HCT116 (cell line): ENCODE measurements at regions not wholly inside any gene's neighbourhood (a gene's known extent, or its start where the extent isn't known, plus 50 kb on each side); places are given as distances from the start of the nearest gene placed in this dataset.

Experiments
- ATAC-seq: fragments of 200-7000 bp; cut with Tn5 transposase; 2 replicates; pipeline ENCODE4 v1.9.1; 2020; ENCODE audit warnings: mild to moderate bottlenecking, moderate library complexity
- BruUV-seq: library from RNA; stranded (reverse); fragments of 400-500 nt; replicated peaks from 2 replicates; lab custom pipeline; 2021; lab: Mats Ljungman, UMichigan
- CTCF ChIA-PET: fragments of 300-600 bp; sonication (Branson Sonifier 250); formaldehyde crosslinking; loops from one replicate; lab custom pipeline; 2021; ENCODE audit warnings: antibody characterized with exemption; lab: Charles Lee
- POLR2A ChIA-PET: fragments of 300-600, 350-600 bp; sonication (Branson Sonifier 250); formaldehyde crosslinking; loops from one replicate; lab custom pipeline; 2021; ENCODE audit warnings: antibody characterized with exemption; lab: Charles Lee
- RAD21 ChIA-PET, 2 experiments: fragments of 300-600 bp; sonication (Branson Sonifier 250); formaldehyde crosslinking; loops; one replicate each; lab custom pipeline; 2023; ENCODE audit warnings: low total read pairs in 2 of 2; ENCODE audit not compliant: uncharacterized antibody in 2 of 2, unreplicated experiment in 2 of 2, low non-redundant PET in 1 of 2; lab: Charles Lee
- DNase-seq: peaks from one replicate; pipeline ENCODE4 v3.0.0-alpha.2; 2010; ENCODE audit warnings: low read depth, low spot score
- H2AFZ ChIP-seq: fragments of 200-600 bp; shearing (Covaris generic), sonication (generic); 2 replicates; pipeline ENCODE4 v1.6.1; 2017; ENCODE audit warnings: low read depth, mixed run types, mixed read lengths, antibody characterized with exemption, low read length; ENCODE audit not compliant: poor library complexity, severe bottlenecking
- H3K27ac ChIP-seq: 2 replicates; pipeline ENCODE4 v1.5.1; 2012; ENCODE audit warnings: low read depth, low read length
- H3K27me3 ChIP-seq: fragments of 200-600 bp; sonication (generic); 2 replicates; pipeline ENCODE4 v1.6.1; 2016; ENCODE audit warnings: mixed run types, low read length, mixed read lengths; ENCODE audit not compliant: insufficient read depth
- H3K36me3 ChIP-seq, 2 experiments: fragments of 200-500 bp in 1 of 2; fragments of 200-600 bp in 1 of 2; sonication (Bioruptor generic) in 1 of 2; sonication (generic) in 1 of 2; 2 replicates each; pipeline versions ENCODE4 v1.5.1 to v1.6.1; 2014 to 2016; ENCODE audit warnings: low read length in 2 of 2, inconsistent platforms in 1 of 2, mixed read lengths in 1 of 2, mixed run types in 1 of 2; ENCODE audit not compliant: insufficient read depth in 2 of 2, control insufficient read depth in 1 of 2
- H3K4me1 ChIP-seq, 2 experiments: fragments of 200-600 bp in 1 of 2; sonication (generic) in 1 of 2; 2 replicates each; pipeline versions ENCODE4 v1.5.1 to v1.6.1; 2012 to 2017; ENCODE audit warnings: low read length in 2 of 2, inconsistent platforms in 1 of 2, mild to moderate bottlenecking in 1 of 2, mixed read lengths in 1 of 2, mixed run types in 1 of 2, moderate library complexity in 1 of 2; ENCODE audit not compliant: insufficient read depth in 2 of 2, control insufficient read depth in 1 of 2
- H3K4me2 ChIP-seq: fragments of 200-600 bp; sonication (generic); 2 replicates; pipeline ENCODE4 v1.6.1; 2017; ENCODE audit warnings: mixed run types, low read length, mixed read lengths
- H3K4me3 ChIP-seq, 2 experiments: fragments of 200-600 bp in 1 of 2; sonication (generic) in 1 of 2; replicated peaks in 1 of 2; 2 replicates each; pipeline ENCODE4 v1.5.1; 2011 to 2016; ENCODE audit warnings: low read length in 2 of 2, control low read depth in 1 of 2, low read depth in 1 of 2, mild to moderate bottlenecking in 1 of 2, mixed read lengths in 1 of 2, mixed run types in 1 of 2
- H3K79me2 ChIP-seq: fragments of 200-600 bp; sonication (generic); 2 replicates; pipeline ENCODE4 v1.6.1; 2017; ENCODE audit warnings: mild to moderate bottlenecking, mixed run types, low read length, moderate library complexity, mixed read lengths; ENCODE audit not compliant: insufficient read depth
- H3K9ac ChIP-seq: fragments of 200-600 bp; sonication (generic); 2 replicates; pipeline ENCODE4 v1.6.1; 2016; ENCODE audit warnings: low read length, mixed read lengths
- H3K9me2 ChIP-seq: fragments of 200-600 bp; sonication (generic), shearing (Covaris generic); 2 replicates; pipeline ENCODE4 v1.6.1; 2017; ENCODE audit warnings: mixed run types, mild to moderate bottlenecking, moderate library complexity; ENCODE audit not compliant: insufficient read depth
- H3K9me3 ChIP-seq, 2 experiments: fragments of 200-500 bp in 1 of 2; fragments of 200-600 bp in 1 of 2; sonication (Bioruptor generic) in 1 of 2; sonication (generic) in 1 of 2; 2 replicates each; pipeline ENCODE4 v1.6.1; 2014 to 2017; ENCODE audit warnings: low read length in 2 of 2, mixed read lengths in 2 of 2, inconsistent platforms in 1 of 2, low read depth in 1 of 2, mild to moderate bottlenecking in 1 of 2, mixed run types in 1 of 2, moderate library complexity in 1 of 2; ENCODE audit not compliant: control insufficient read depth in 1 of 2, insufficient read depth in 1 of 2
- H4K20me1 ChIP-seq: fragments of 200-600 bp; sonication (generic), shearing (Covaris generic); 2 replicates; pipeline ENCODE4 v1.6.1; 2017; ENCODE audit warnings: mixed run types, mild to moderate bottlenecking, moderate library complexity; ENCODE audit not compliant: insufficient read depth
- EZH2 ChIP-seq: fragments of 200-600 bp; sonication (generic); IDR thresholded peaks from 2 replicates; pipeline ENCODE4 v1.6.1; 2017; ENCODE audit warnings: antibody characterized with exemption, mixed run types
- EZH2phosphoT487 ChIP-seq: fragments of 200-600 bp; IDR thresholded peaks from 2 replicates; pipeline ENCODE4 v1.6.1; 2018; ENCODE audit warnings: antibody characterized with exemption, borderline replicate concordance
- FOSL1 ChIP-seq: IDR thresholded peaks from 2 replicates; pipeline ENCODE4 v1.6.1; 2012; ENCODE audit warnings: low read depth
- POLR2AphosphoS5 ChIP-seq: IDR thresholded peaks from 2 replicates; pipeline ENCODE4 v1.6.1; 2011; ENCODE audit warnings: mild to moderate bottlenecking, low read depth, low read length, moderate library complexity
- SP1 ChIP-seq: IDR thresholded peaks from 2 replicates; pipeline ENCODE4 v1.6.1; 2012; ENCODE audit warnings: low read depth
- TCF7L2 ChIP-seq: IDR thresholded peaks from 2 replicates; pipeline ENCODE4 v1.7.0; 2011; ENCODE audit warnings: borderline replicate concordance, inconsistent platforms; ENCODE audit not compliant: insufficient read depth, insufficient read length; ENCODE audit errors: extremely low read depth
- ZFX ChIP-seq: fragments of 450-650 bp; IDR thresholded peaks from 2 replicates; pipeline ENCODE4 v1.6.1; 2017
- ZNF274 ChIP-seq: fragments of 200-500 bp; sonication (Bioruptor generic); IDR thresholded peaks from 2 replicates; pipeline ENCODE4 v1.6.1; 2014; ENCODE audit warnings: mild to moderate bottlenecking, low read depth, low read length, inconsistent platforms
- intact Hi-C: fragments of 100-400 bp; cut with micrococcal nuclease; formaldehyde crosslinking; loops from 2 replicates; pipeline ENCODE4 v1.10.0; 2022
- TF ChIP-seq, protein P1 (sequence below): IDR thresholded peaks from 2 replicates; pipeline ENCODE4 v1.6.1; 2012; ENCODE audit warnings: low read depth
- TF ChIP-seq, protein P2 (sequence below): IDR thresholded peaks from 2 replicates; pipeline ENCODE4 v1.6.1; 2011; ENCODE audit warnings: mild to moderate bottlenecking, low read length, moderate library complexity; ENCODE audit not compliant: insufficient replicate concordance; ENCODE audit errors: extremely low read depth

DNA sequence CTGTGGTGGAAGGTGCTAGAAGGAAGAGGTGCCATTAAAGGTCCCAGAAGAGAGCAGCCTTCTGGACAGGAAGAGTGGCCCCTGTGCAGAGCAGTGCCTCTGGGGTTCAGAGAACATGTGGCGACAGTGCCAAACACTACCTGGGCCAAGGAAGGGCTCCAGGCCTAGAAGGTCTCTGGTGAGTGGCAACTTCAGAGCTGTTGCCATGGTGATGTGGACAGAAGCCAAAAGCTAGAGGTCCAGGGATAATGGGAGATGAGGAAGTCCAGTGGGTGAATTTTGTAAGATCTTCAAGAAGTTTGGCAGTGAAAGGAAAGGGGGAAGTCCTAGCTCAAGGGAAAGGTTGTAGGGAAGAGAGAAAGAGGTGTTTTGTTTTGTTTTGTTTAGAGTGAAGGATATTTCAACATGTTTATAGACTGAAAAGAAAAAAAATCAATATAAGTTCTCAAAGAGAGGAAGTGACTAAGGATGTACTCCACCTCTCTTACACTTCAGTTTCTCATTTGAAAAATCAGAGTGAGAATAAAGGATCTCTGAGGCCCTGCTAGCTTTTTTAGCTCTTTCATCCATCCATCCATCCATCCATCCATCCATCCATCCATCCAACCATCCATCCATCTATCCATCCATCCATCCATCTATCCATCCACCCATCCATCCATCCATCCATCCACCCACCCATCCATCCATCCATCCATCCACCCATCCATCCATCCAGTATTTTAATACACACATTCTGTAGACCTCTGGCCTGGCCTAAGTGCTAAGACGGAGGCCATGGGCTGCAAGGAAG lies 77.1 kb upstream of the DUSP5 start (continued):
- TF ChIP-seq TCF7L2 (no peak), FOSL1 (no peak)
- TF ChIP-seq, protein P1, sequence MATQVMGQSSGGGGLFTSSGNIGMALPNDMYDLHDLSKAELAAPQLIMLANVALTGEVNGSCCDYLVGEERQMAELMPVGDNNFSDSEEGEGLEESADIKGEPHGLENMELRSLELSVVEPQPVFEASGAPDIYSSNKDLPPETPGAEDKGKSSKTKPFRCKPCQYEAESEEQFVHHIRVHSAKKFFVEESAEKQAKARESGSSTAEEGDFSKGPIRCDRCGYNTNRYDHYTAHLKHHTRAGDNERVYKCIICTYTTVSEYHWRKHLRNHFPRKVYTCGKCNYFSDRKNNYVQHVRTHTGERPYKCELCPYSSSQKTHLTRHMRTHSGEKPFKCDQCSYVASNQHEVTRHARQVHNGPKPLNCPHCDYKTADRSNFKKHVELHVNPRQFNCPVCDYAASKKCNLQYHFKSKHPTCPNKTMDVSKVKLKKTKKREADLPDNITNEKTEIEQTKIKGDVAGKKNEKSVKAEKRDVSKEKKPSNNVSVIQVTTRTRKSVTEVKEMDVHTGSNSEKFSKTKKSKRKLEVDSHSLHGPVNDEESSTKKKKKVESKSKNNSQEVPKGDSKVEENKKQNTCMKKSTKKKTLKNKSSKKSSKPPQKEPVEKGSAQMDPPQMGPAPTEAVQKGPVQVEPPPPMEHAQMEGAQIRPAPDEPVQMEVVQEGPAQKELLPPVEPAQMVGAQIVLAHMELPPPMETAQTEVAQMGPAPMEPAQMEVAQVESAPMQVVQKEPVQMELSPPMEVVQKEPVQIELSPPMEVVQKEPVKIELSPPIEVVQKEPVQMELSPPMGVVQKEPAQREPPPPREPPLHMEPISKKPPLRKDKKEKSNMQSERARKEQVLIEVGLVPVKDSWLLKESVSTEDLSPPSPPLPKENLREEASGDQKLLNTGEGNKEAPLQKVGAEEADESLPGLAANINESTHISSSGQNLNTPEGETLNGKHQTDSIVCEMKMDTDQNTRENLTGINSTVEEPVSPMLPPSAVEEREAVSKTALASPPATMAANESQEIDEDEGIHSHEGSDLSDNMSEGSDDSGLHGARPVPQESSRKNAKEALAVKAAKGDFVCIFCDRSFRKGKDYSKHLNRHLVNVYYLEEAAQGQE, result no peak

DNA sequence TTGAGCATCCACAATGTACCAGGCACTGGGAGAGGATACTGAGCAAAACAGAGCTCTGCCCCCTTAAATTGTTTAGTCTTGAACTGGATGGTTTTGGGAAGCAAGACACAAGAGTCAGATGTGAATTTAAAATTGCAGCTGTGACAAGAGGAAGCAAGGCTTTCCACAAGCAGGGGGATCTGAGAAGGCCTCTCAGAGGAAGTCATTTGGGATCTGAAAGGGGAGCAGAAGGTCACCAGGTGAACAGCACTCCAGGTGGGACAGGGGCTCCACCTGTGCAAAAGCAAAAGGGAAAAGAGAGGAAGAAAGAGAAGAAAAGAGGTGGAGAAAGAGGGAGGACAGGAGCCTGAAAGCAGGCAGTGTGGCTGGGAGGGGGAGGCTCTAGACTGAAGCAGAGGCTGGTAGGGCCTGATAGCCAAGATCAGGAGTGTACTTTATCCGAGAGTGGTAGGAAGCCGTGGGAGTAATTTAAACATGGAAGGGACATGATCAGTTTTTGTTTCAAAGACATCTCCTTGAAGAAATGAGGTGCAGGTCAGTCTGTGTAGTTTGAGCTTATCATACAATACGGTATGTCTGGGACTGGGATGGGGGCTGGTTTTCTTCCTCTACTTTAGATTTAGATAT lies 76.1 kb upstream of the DUSP5 start:
- Histone ChIP-seq H4K20me1 (no peaks in the 10 kb centered on the region), H3K27me3 (no peaks in the 10 kb centered on the region), H3K4me3 (no peak overlapping the region), H3K4me2 (no peak overlapping the region), H3K9ac (no peak overlapping the region), H3K9me3 (no peaks in the 10 kb centered on the region), H3K79me2 (no peaks in the 10 kb centered on the region), H3K9me2 (no peaks in the 10 kb centered on the region), H3K27ac (no peak overlapping the region), H3K36me3 (0 out of 4 replicates have a peak, but pooled peaks cover 0 to 3% of the 10 kb centered on the region in 2 experiments), H2AFZ (no peak overlapping the region), H3K4me1 (peaks cover 19 to 55% of the 10 kb centered on the region in 2 experiments)
- RAD21 ChIA-PET, result no interaction called here
- TF ChIP-seq FOSL1 (no peak), EZH2 (no peak), EZH2phosphoT487 (no peak), POLR2AphosphoS5 (no peak), ZFX (no peak), ZNF274 (no peak), SP1 (no peak)
- TF ChIP-seq, protein P2, sequence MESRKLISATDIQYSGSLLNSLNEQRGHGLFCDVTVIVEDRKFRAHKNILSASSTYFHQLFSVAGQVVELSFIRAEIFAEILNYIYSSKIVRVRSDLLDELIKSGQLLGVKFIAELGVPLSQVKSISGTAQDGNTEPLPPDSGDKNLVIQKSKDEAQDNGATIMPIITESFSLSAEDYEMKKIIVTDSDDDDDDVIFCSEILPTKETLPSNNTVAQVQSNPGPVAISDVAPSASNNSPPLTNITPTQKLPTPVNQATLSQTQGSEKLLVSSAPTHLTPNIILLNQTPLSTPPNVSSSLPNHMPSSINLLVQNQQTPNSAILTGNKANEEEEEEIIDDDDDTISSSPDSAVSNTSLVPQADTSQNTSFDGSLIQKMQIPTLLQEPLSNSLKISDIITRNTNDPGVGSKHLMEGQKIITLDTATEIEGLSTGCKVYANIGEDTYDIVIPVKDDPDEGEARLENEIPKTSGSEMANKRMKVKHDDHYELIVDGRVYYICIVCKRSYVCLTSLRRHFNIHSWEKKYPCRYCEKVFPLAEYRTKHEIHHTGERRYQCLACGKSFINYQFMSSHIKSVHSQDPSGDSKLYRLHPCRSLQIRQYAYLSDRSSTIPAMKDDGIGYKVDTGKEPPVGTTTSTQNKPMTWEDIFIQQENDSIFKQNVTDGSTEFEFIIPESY, result no peak
- CTCF ChIA-PET, result no interaction called here
- no peak for ATAC-seq
- POLR2A ChIA-PET, result interaction anchor here (1.2 to 2.1 kb wide), 4 partner anchors 10 to 14 kb away, joined by 3 to 11 read pairs (median 6); no protein-coding TSS in a partner anchor
- no peak for DNase-seq
- intact Hi-C loops, result no loop called here
- BruUV-seq, result no TSS peak
